A549 (cell line): ENCODE measurements at regions not wholly inside any gene's neighbourhood (a gene's known extent, or its start where the extent isn't known, plus 50 kb on each side); places are given as distances from the start of the nearest gene placed in this dataset.

Experiments
- CBX8 ChIP-seq: fragments of 200-600 bp; sonication (generic); IDR thresholded peaks from 2 replicates; pipeline ENCODE4 v1.6.1; 2016
- CEBPB ChIP-seq, 2 experiments: fragments of >200 bp in 1 of 2; sonication (Bioruptor Twin) in 1 of 2; formaldehyde crosslinking in 1 of 2; IDR thresholded peaks; 2 replicates each; pipeline ENCODE4 v1.6.1; 2012 to 2016
- EP300 ChIP-seq, 2 experiments: fragments of >200 bp; sonication (Bioruptor Twin); formaldehyde crosslinking; IDR thresholded peaks; 2 replicates in 1 of 2; 3 replicates in 1 of 2; pipeline ENCODE4 v1.6.1; 2016 to 2017
- RARB ChIP-seq: fragments of 250-450 bp; sonication (Bioruptor Pico); IDR thresholded peaks from 2 replicates; pipeline ENCODE4 v1.8.0; 2021; ENCODE audit warnings: mild to moderate bottlenecking, moderate library complexity
- RFX5 ChIP-seq: fragments of 450-650 bp; IDR thresholded peaks from 2 replicates; pipeline ENCODE4 v1.7.1; 2014; ENCODE audit warnings: antibody characterized with exemption, mild to moderate bottlenecking, moderate library complexity
- TP53 ChIP-seq: fragments of 250-450 bp; sonication (Bioruptor Pico); IDR thresholded peaks from 2 replicates; pipeline ENCODE4 v1.5.0; 2021; ENCODE audit warnings: mild to moderate bottlenecking, moderate library complexity
- TF ChIP-seq, protein P1 (sequence below): fragments of 200-600 bp; sonication (generic); IDR thresholded peaks from 2 replicates; pipeline ENCODE4 v1.6.1; 2016; ENCODE audit warnings: antibody characterized with exemption, mild to moderate bottlenecking, moderate library complexity
- TF ChIP-seq, protein P2 (sequence below): fragments of 450-650 bp; IDR thresholded peaks from 2 replicates; pipeline ENCODE4 v1.6.1; 2014; ENCODE audit warnings: antibody characterized with exemption
- TF ChIP-seq, protein P3 (sequence below): fragments of 250-450 bp; sonication (Bioruptor Pico); IDR thresholded peaks from 2 replicates; pipeline ENCODE4 v1.5.0; 2021; ENCODE audit warnings: mild to moderate bottlenecking, moderate library complexity, borderline replicate concordance
- TF ChIP-seq, protein P4 (sequence below): IDR thresholded peaks from 2 replicates; pipeline ENCODE4 v1.6.1; 2012

DNA sequence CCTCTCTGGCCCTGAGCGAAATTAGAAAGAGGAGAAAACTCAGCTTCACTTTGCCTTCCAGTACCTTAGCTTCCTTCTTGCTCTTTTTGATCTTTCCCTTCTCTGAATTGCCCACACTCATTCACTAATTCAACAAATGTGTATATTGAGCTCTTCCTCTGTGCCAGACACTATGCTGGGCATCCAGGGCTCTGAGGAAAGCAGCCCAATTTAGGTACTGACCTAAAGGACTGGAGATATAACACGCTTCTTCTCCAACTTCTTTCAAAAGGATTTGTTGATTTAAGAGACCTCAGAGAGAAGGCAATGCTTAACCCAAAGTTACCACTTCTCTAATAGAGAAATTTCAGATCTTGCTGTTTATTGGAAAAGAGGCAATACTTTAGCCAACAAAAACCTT lies 103.6 kb downstream of the TMPRSS5 start:
- TF ChIP-seq, protein P1, sequence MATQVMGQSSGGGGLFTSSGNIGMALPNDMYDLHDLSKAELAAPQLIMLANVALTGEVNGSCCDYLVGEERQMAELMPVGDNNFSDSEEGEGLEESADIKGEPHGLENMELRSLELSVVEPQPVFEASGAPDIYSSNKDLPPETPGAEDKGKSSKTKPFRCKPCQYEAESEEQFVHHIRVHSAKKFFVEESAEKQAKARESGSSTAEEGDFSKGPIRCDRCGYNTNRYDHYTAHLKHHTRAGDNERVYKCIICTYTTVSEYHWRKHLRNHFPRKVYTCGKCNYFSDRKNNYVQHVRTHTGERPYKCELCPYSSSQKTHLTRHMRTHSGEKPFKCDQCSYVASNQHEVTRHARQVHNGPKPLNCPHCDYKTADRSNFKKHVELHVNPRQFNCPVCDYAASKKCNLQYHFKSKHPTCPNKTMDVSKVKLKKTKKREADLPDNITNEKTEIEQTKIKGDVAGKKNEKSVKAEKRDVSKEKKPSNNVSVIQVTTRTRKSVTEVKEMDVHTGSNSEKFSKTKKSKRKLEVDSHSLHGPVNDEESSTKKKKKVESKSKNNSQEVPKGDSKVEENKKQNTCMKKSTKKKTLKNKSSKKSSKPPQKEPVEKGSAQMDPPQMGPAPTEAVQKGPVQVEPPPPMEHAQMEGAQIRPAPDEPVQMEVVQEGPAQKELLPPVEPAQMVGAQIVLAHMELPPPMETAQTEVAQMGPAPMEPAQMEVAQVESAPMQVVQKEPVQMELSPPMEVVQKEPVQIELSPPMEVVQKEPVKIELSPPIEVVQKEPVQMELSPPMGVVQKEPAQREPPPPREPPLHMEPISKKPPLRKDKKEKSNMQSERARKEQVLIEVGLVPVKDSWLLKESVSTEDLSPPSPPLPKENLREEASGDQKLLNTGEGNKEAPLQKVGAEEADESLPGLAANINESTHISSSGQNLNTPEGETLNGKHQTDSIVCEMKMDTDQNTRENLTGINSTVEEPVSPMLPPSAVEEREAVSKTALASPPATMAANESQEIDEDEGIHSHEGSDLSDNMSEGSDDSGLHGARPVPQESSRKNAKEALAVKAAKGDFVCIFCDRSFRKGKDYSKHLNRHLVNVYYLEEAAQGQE = no peak
- TF ChIP-seq CEBPB (IDR thresholded peaks at IDR 0.05) (no peak), RFX5 (no peak), RARB (CRISPR knock-in tag) (no peak), TP53 (CRISPR knock-in tag) (no peak), EP300 (IDR thresholded peaks at IDR 0.05) (no peak), CBX8 (no peak)
- TF ChIP-seq, protein P2, sequence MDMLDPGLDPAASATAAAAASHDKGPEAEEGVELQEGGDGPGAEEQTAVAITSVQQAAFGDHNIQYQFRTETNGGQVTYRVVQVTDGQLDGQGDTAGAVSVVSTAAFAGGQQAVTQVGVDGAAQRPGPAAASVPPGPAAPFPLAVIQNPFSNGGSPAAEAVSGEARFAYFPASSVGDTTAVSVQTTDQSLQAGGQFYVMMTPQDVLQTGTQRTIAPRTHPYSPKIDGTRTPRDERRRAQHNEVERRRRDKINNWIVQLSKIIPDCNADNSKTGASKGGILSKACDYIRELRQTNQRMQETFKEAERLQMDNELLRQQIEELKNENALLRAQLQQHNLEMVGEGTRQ = no peak
- TF ChIP-seq, protein P3, sequence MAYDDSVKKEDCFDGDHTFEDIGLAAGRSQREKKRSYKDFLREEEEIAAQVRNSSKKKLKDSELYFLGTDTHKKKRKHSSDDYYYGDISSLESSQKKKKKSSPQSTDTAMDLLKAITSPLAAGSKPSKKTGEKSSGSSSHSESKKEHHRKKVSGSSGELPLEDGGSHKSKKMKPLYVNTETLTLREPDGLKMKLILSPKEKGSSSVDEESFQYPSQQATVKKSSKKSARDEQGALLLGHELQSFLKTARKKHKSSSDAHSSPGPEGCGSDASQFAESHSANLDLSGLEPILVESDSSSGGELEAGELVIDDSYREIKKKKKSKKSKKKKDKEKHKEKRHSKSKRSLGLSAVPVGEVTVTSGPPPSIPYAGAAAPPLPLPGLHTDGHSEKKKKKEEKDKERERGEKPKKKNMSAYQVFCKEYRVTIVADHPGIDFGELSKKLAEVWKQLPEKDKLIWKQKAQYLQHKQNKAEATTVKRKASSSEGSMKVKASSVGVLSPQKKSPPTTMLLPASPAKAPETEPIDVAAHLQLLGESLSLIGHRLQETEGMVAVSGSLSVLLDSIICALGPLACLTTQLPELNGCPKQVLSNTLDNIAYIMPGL = no peak
- TF ChIP-seq, protein P4, sequence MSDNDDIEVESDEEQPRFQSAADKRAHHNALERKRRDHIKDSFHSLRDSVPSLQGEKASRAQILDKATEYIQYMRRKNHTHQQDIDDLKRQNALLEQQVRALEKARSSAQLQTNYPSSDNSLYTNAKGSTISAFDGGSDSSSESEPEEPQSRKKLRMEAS = no peak
